SK-N-SH treated with all-trans-retinoic acid at 6 μM for 48 hours (cell line): ENCODE measurements at regions not wholly inside any gene's neighbourhood (a gene's known extent, or its start where the extent isn't known, plus 50 kb on each side); places are given as distances from the start of the nearest gene placed in this dataset.

ENCODE experiments used
- ATAC-seq: fragments of 200-7000 bp; cut with Tn5 transposase; 3 replicates; pipeline ENCODE4 v1.9.1; 2020; ENCODE audit warnings: mild to moderate bottlenecking, moderate library complexity
- ARNTL ChIP-seq: fragments of 450-650 bp; formaldehyde crosslinking; IDR thresholded peaks from 2 replicates; pipeline ENCODE4 v1.5.0; 2020; ENCODE audit warnings: low read depth, mild to moderate bottlenecking, moderate library complexity, borderline replicate concordance
- BACH2 ChIP-seq: fragments of 250-450 bp; sonication (Bioruptor Pico); IDR thresholded peaks from 2 replicates; pipeline ENCODE4 v1.9.0; 2021; ENCODE audit warnings: mild to moderate bottlenecking, borderline replicate concordance
- CSDC2 ChIP-seq: fragments of 250-450 bp; sonication (Bioruptor Pico); IDR thresholded peaks from 2 replicates; pipeline ENCODE4 v1.5.0; 2020; ENCODE audit warnings: mild to moderate bottlenecking, moderate library complexity
- GLIS3 ChIP-seq: fragments of 250-450 bp; sonication (Bioruptor Pico); IDR thresholded peaks from 2 replicates; pipeline ENCODE4 v1.5.0; 2020; ENCODE audit warnings: mild to moderate bottlenecking, moderate library complexity
- ISL1 ChIP-seq: fragments of 250-450 bp; sonication (Bioruptor Pico); IDR thresholded peaks from 2 replicates; pipeline ENCODE4 v2.1.2; 2022; ENCODE audit warnings: mild to moderate bottlenecking, moderate library complexity
- OSR1 ChIP-seq: fragments of 250-450 bp; sonication (Bioruptor Pico); IDR thresholded peaks from 2 replicates; pipeline ENCODE4 v1.8.0; 2022; ENCODE audit warnings: moderate library complexity, mild to moderate bottlenecking, inconsistent platforms
- SNAI2 ChIP-seq: fragments of 250-450 bp; sonication (Bioruptor Pico); IDR thresholded peaks from 2 replicates; pipeline ENCODE4 v1.5.0; 2020; ENCODE audit warnings: mild to moderate bottlenecking, moderate library complexity
- TOX ChIP-seq: fragments of 250-450 bp; sonication (Bioruptor Pico); IDR thresholded peaks from 2 replicates; pipeline ENCODE4 v1.8.0; 2021; ENCODE audit warnings: mild to moderate bottlenecking, moderate library complexity, borderline replicate concordance
- ZC3H10 ChIP-seq: fragments of 250-450 bp; sonication (Bioruptor Pico); IDR thresholded peaks from 2 replicates; pipeline ENCODE4 v1.5.1; 2021; ENCODE audit warnings: mild to moderate bottlenecking, moderate library complexity
- ZFP3 ChIP-seq: fragments of 250-450 bp; sonication (Bioruptor Pico); IDR thresholded peaks from 2 replicates; pipeline ENCODE4 v1.5.0; 2020; ENCODE audit warnings: mild to moderate bottlenecking, moderate library complexity
- ZFP30 ChIP-seq: fragments of 450-650 bp; formaldehyde crosslinking; IDR thresholded peaks from 2 replicates; pipeline ENCODE4 v1.5.0; 2022; ENCODE audit warnings: mild to moderate bottlenecking, moderate library complexity
- ZNF565 ChIP-seq: fragments of 450-650 bp; formaldehyde crosslinking; conservative IDR thresholded peaks from 2 replicates; pipeline ENCODE4 v1.5.0; 2020; ENCODE audit warnings: low read depth, mild to moderate bottlenecking, moderate library complexity
- ZNF70 ChIP-seq: fragments of 450-650 bp; formaldehyde crosslinking; IDR thresholded peaks from 2 replicates; pipeline ENCODE4 v1.5.0; 2020; ENCODE audit warnings: mild to moderate bottlenecking, moderate library complexity
- ZNF8 ChIP-seq: fragments of 450-650 bp; formaldehyde crosslinking; IDR thresholded peaks from 2 replicates; pipeline ENCODE4 v1.5.0; 2020; ENCODE audit warnings: mild to moderate bottlenecking, moderate library complexity
- TF ChIP-seq, protein P1 (sequence below): fragments of 250-450 bp; sonication (Bioruptor Pico); IDR thresholded peaks from 2 replicates; pipeline ENCODE4 v1.5.1; 2020; ENCODE audit warnings: low read depth, mild to moderate bottlenecking, moderate library complexity
- TF ChIP-seq, protein P2 (sequence below): fragments of 250-450 bp; sonication (Bioruptor Pico); IDR thresholded peaks from 2 replicates; pipeline ENCODE4 v1.8.0; 2020; ENCODE audit warnings: mild to moderate bottlenecking, moderate library complexity, borderline replicate concordance
- TF ChIP-seq, protein P3 (sequence below): fragments of 250-450 bp; sonication (Bioruptor Pico); IDR thresholded peaks from 2 replicates; pipeline ENCODE4 v1.5.0; 2020; ENCODE audit warnings: mild to moderate bottlenecking, moderate library complexity
- TF ChIP-seq, protein P4 (sequence below): fragments of 250-450 bp; sonication (Bioruptor Pico); IDR thresholded peaks from 2 replicates; pipeline ENCODE4 v1.8.0; 2021; ENCODE audit warnings: low read depth, mild to moderate bottlenecking, moderate library complexity, borderline replicate concordance

DNA sequence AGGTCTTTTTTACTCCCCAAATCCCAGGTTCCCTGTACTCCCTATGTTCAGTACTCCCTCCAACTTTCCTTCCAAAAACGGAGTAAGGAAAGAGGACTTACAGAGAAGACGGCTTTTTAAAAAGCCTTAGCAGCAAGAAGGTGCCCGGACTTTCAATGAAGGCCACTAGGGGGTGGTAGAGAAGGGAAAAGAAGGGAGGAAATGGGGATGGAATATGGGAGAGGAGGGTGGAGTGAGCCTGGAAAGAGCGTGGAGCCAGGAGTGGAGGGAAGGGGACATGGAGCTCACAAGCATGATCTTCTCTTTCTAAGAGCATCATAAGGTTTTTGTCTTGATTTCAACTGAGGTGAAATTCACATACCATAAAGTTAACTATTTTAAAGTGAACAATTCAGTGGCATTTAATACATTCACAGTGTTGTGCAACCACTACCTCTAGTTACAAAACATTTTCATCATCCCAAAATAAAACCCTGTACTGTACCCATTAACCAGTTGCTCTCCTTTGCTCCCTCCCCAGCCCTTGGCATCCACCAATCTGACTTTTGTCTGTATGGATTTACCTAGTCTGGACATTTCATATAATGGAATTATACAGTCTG, 129.9 kb downstream of the ZNF281 start:
- TF ChIP-seq TOX (CRISPR knock-in tag), result peak; percentile 38; the same call in 1 of the 2 replicates
- no peak for TF ChIP-seq CSDC2
- TF ChIP-seq SNAI2 (CRISPR knock-in tag), result no peak
- TF ChIP-seq ZNF70 (CRISPR knock-in tag), result no peak
- peak; percentile 97 for ATAC-seq

DNA sequence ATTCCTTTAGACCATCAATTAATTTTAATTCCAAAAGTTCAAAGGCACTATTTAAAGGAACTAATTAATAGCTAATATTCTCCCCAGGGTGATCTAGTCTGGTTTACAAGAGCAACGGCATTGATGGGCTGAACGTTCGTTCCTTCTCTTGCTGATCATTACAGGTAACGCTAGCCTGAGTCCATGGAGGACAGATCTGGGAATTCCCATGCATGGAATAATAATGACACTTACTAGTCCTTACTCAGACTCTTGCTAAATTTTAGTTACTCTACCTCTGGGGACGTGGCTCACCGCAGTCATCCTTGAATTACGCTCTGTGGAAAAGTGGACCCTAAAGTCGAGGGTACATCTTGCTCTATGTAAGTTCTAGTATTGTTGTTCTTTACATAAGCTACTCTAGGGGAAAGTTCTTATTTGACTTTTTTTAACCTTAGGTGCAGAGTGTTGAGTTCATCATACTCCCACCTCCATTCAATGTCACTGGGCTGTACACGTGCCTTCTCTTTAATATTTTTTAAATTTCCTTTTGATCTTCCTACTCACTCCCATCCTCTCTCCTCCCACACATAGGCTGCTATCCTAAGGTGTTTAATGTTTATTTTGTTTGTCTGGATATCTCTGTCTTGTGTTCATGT, 133.9 kb downstream of the ZNF281 start:
- no peak for ATAC-seq
- TF ChIP-seq, protein P1, sequence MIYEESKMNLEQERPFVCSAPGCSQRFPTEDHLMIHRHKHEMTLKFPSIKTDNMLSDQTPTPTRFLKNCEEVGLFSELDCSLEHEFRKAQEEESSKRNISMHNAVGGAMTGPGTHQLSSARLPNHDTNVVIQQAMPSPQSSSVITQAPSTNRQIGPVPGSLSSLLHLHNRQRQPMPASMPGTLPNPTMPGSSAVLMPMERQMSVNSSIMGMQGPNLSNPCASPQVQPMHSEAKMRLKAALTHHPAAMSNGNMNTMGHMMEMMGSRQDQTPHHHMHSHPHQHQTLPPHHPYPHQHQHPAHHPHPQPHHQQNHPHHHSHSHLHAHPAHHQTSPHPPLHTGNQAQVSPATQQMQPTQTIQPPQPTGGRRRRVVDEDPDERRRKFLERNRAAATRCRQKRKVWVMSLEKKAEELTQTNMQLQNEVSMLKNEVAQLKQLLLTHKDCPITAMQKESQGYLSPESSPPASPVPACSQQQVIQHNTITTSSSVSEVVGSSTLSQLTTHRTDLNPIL, result no peak
- no peak for TF ChIP-seq ISL1 (CRISPR knock-in tag)
- TF ChIP-seq, protein P2, sequence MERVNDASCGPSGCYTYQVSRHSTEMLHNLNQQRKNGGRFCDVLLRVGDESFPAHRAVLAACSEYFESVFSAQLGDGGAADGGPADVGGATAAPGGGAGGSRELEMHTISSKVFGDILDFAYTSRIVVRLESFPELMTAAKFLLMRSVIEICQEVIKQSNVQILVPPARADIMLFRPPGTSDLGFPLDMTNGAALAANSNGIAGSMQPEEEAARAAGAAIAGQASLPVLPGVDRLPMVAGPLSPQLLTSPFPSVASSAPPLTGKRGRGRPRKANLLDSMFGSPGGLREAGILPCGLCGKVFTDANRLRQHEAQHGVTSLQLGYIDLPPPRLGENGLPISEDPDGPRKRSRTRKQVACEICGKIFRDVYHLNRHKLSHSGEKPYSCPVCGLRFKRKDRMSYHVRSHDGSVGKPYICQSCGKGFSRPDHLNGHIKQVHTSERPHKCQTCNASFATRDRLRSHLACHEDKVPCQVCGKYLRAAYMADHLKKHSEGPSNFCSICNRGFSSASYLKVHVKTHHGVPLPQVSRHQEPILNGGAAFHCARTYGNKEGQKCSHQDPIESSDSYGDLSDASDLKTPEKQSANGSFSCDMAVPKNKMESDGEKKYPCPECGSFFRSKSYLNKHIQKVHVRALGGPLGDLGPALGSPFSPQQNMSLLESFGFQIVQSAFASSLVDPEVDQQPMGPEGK (CRISPR knock-in tag), result no peak
- no peak for TF ChIP-seq OSR1

DNA sequence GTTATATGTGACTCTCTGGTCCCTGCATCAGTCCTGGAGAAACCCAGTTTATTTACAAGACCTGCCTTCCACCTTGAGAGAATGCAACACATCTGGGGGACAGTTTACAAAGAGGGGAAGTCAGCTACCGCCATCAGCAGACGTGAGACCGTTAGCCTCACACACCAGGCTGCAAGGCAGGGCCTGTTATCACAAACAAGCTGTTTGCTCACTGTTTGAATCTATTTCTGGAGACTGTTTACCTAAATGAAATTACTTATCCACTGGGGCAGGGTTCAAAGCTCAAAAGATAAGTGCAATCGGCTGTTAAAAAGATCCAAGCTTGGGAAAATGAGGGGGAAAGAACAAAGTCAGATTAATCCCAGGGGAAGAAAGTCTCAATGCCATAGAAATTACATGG, 134.4 kb downstream of the ZNF281 start:
- TF ChIP-seq, protein P3, sequence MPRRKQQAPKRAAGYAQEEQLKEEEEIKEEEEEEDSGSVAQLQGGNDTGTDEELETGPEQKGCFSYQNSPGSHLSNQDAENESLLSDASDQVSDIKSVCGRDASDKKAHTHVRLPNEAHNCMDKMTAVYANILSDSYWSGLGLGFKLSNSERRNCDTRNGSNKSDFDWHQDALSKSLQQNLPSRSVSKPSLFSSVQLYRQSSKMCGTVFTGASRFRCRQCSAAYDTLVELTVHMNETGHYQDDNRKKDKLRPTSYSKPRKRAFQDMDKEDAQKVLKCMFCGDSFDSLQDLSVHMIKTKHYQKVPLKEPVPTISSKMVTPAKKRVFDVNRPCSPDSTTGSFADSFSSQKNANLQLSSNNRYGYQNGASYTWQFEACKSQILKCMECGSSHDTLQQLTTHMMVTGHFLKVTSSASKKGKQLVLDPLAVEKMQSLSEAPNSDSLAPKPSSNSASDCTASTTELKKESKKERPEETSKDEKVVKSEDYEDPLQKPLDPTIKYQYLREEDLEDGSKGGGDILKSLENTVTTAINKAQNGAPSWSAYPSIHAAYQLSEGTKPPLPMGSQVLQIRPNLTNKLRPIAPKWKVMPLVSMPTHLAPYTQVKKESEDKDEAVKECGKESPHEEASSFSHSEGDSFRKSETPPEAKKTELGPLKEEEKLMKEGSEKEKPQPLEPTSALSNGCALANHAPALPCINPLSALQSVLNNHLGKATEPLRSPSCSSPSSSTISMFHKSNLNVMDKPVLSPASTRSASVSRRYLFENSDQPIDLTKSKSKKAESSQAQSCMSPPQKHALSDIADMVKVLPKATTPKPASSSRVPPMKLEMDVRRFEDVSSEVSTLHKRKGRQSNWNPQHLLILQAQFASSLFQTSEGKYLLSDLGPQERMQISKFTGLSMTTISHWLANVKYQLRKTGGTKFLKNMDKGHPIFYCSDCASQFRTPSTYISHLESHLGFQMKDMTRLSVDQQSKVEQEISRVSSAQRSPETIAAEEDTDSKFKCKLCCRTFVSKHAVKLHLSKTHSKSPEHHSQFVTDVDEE (CRISPR knock-in tag), result no peak
- TF ChIP-seq BACH2 (CRISPR knock-in tag), result no peak
- TF ChIP-seq ZNF70 (CRISPR knock-in tag), result no peak
- no peak for TF ChIP-seq TOX (CRISPR knock-in tag)
- TF ChIP-seq, protein P1, result no peak
- TF ChIP-seq ARNTL (CRISPR knock-in tag), result no peak
- TF ChIP-seq, protein P4, sequence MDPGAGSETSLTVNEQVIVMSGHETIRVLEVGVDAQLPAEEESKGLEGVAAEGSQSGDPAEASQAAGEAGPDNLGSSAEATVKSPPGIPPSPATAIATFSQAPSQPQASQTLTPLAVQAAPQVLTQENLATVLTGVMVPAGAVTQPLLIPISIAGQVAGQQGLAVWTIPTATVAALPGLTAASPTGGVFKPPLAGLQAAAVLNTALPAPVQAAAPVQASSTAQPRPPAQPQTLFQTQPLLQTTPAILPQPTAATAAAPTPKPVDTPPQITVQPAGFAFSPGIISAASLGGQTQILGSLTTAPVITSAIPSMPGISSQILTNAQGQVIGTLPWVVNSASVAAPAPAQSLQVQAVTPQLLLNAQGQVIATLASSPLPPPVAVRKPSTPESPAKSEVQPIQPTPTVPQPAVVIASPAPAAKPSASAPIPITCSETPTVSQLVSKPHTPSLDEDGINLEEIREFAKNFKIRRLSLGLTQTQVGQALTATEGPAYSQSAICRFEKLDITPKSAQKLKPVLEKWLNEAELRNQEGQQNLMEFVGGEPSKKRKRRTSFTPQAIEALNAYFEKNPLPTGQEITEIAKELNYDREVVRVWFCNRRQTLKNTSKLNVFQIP (CRISPR knock-in tag), result no peak
- no peak for TF ChIP-seq ZNF8 (CRISPR knock-in tag)
- TF ChIP-seq ZFP30 (CRISPR knock-in tag), result no peak
- TF ChIP-seq, protein P2 (CRISPR knock-in tag), result no peak
- no peak for TF ChIP-seq GLIS3
- no peak for TF ChIP-seq ZFP3 (CRISPR knock-in tag)
- TF ChIP-seq ZNF565 (CRISPR knock-in tag), result no peak
- TF ChIP-seq ZC3H10 (CRISPR knock-in tag), result no peak
- no peak for ATAC-seq
